ENCODE measurements at regions not wholly inside any gene's neighbourhood (a gene's known extent, or its start where the extent isn't known, plus 50 kb on each side); places are given as distances from the start of the nearest gene placed in this dataset.

GRCh38 chr18:71936744-71937143 lies 607.4 kb downstream of the CBLN2 start:
- TF ChIP-seq POLR2AphosphoS5 (IDR thresholded peaks at IDR 0.05; ENCODE audit: low read depth, low read length) (no peak), SIN3A (IDR thresholded peaks at IDR 0.05; ENCODE audit: borderline replicate concordance, insufficient read depth, low read length) (no peak), TAF1 (IDR thresholded peaks at IDR 0.05; ENCODE audit: borderline replicate concordance, insufficient read depth, low read length) (no peak), REST (IDR thresholded peaks at IDR 0.05; ENCODE audit: insufficient read depth in 1 of 2, low read depth in 2 of 2, low read length in 2 of 2) (no peak), FOXP2 (optimal IDR thresholded peaks at IDR 0.05; ENCODE audit: borderline replicate concordance, extremely low read depth, extremely low read length, insufficient read depth) (no peak)

- TF ChIP-seq SIN3A (IDR thresholded peaks at IDR 0.05; ENCODE audit: borderline replicate concordance, insufficient read depth, low read length) (no peak), FOXP2 (optimal IDR thresholded peaks at IDR 0.05; ENCODE audit: borderline replicate concordance, extremely low read depth, extremely low read length, insufficient read depth) (no peak), REST (IDR thresholded peaks at IDR 0.05; ENCODE audit: insufficient read depth in 1 of 2, low read depth in 2 of 2, low read length in 2 of 2) (no peak), POLR2AphosphoS5 (IDR thresholded peaks at IDR 0.05; ENCODE audit: low read depth, low read length) (no peak), TAF1 (IDR thresholded peaks at IDR 0.05; ENCODE audit: borderline replicate concordance, insufficient read depth, low read length) (no peak)
Measured at GRCh38 chr18:71919211-71919610, 624.9 kb downstream of the CBLN2 start.

GRCh38 chr18:71913641-71914040 lies 630.5 kb downstream of the CBLN2 start:
- TF ChIP-seq POLR2AphosphoS5 (IDR thresholded peaks at IDR 0.05; ENCODE audit: low read depth, low read length) (no peak), REST (IDR thresholded peaks at IDR 0.05; ENCODE audit: insufficient read depth in 1 of 2, low read depth in 2 of 2, low read length in 2 of 2) (no peak), TAF1 (IDR thresholded peaks at IDR 0.05; ENCODE audit: borderline replicate concordance, insufficient read depth, low read length) (no peak), FOXP2 (optimal IDR thresholded peaks at IDR 0.05; ENCODE audit: borderline replicate concordance, extremely low read depth, extremely low read length, insufficient read depth) (no peak), SIN3A (IDR thresholded peaks at IDR 0.05; ENCODE audit: borderline replicate concordance, insufficient read depth, low read length) (no peak)

- TF ChIP-seq SIN3A (IDR thresholded peaks at IDR 0.05; ENCODE audit: borderline replicate concordance, insufficient read depth, low read length), result no peak
- no peak for TF ChIP-seq POLR2AphosphoS5 (IDR thresholded peaks at IDR 0.05; ENCODE audit: low read depth, low read length)
- TF ChIP-seq TAF1 (IDR thresholded peaks at IDR 0.05; ENCODE audit: borderline replicate concordance, insufficient read depth, low read length), result no peak
- TF ChIP-seq FOXP2 (optimal IDR thresholded peaks at IDR 0.05; ENCODE audit: borderline replicate concordance, extremely low read depth, extremely low read length, insufficient read depth), result no peak
- no peak for TF ChIP-seq REST (IDR thresholded peaks at IDR 0.05; ENCODE audit: insufficient read depth in 1 of 2, low read depth in 2 of 2, low read length in 2 of 2)
Measured at GRCh38 chr18:71902482-71902881, 641.7 kb downstream of the CBLN2 start.

All from PFSK-1 (cell line).